SKM-1 (cell line): ENCODE measurements at regions not wholly inside any gene's neighbourhood (a gene's known extent, or its start where the extent isn't known, plus 50 kb on each side); places are given as distances from the start of the nearest gene placed in this dataset.
"Not testable (repeated sequence)": the region's sequence is repeated elsewhere in the genome, so short reads cannot be mapped to it uniquely, and the experiment has no call there.

Experiments used
- DNase-seq: peaks from one replicate; lab custom pipeline; 2025; ENCODE audit not compliant: unreplicated experiment; lab: John Stamatoyannopoulos, UW

DNA sequence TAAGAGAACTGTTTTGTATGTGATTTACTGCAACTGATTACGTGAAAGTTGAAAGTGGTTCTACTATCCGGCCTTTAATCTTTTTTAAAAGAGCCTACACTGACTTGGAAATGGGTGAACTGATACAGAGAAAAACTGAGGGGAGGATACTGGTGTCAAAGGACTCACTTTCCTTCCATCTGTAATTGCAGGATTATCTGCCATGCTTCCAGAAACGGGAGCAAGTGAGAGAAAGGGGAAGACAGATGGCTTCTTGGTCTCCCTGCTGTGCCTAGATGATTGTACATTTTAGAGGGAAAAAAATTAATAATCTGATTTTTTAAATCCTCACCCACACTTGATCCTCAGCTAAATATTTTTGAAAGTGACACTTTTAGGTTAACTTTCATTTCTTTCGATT is 88.3 kb upstream of the GRID2 start:
- DNase-seq: no peak

DNA sequence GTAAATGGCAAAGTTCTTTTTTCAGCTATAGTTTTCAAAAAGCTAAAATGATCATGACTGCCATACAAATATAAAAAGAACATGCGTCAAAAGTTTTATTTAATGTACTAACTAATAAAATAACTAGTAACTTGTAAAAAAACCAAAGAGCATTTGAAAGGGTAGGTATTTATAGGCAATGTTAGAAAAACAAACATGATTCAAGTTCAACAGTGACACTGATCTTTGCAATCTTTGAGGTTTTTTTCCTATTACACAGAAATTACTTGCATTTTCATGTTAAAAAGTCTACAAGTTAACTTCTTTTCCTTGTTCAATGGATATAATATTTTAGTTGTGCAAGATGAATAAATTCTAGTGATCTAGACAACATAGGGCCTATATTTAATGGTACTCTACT is 72.3 kb upstream of the GRID2 start:
- no peak for DNase-seq

DNA sequence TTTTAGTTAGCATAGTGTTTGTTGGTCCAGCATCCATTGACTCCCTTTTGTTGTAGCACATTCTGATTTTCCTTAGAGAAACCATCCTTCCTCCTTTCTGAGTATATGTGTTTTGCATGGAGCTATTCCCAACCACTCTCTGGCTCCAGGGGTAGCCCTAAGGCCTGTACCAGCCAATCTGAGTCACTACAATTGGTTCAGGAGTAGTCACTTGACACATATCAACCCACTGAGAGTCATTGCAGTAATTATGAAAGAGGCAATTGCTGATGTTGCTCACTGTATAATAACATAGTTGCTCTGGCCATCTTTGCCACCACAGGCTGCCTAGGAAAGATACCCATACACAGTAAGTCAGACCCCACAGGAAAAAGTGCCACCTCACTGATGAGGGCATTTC is 71.2 kb upstream of the GRID2 start:
- DNase-seq: no peak

DNA sequence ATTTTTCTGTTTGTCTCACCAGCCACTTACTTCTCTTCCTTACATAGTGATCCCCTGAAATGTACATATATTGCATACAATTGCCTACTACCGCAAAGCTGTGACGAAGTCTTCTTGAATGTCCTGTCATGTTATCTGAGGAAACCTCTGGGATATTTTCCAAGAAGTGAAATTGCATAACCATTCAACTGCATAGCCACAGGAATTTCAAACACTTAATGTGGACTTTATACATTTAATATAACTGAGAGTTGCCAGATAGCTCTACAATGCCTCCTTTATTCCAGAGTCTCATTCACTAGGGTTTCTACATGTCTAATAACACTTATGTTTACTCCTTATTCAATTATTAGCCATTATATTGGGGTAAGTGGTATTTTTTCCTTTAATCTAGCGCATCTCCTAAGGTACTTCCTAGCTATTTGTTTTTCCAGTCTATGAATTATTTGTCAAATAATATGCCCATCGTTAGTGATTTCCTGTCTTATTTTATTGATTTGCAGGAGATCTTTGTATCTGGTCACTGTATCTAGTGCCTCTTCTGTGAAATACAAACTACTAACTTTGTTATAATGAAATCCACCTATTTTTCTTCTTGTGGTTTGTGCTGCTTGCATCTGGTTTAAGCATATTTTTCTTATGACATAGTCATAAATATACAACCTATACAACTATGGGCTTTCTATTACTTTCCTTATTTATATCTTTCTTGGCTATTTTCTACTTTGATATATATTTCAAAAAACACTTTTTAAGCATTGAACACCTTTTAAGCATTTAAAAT is 69.2 kb upstream of the GRID2 start:
- no peak for DNase-seq

DNA sequence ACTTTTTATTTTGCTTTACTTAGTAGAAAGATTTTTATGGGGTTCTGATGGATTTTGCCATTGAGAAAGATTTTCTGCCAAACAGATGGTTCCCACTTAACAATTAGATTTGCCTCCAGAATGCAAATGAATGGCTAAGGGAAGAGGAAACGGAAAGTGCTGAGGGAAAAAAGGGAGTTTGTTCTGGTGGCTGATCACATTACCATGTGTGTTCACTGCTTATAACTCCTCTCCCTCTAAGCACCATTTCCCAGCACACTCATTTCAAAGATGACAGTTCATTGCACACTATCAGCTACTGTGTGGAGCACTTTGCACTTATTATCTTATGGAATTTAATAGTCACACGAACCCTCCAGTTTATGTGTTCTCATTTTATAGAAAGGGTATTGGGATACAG is 68.0 kb upstream of the GRID2 start:
- DNase-seq: no peak

DNA sequence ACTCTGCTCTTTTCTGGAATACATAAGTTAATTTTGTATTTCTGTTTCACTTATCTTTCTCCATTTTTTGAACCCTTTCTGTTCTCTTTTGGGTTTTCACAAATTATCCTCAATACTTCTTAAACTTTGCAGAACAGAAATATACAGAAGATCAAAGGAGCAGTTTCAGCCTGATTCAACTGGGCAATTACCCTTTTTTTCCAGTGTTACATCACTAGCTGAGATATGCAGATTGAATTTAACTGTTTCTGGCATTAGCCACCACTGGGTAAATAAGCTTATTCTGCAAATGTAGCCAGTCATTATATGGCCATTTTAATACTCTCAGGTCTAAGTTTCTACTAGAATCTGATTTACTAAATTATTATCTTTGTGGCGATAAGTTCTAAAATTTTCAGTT is 66.9 kb upstream of the GRID2 start:
- no peak for DNase-seq

DNA sequence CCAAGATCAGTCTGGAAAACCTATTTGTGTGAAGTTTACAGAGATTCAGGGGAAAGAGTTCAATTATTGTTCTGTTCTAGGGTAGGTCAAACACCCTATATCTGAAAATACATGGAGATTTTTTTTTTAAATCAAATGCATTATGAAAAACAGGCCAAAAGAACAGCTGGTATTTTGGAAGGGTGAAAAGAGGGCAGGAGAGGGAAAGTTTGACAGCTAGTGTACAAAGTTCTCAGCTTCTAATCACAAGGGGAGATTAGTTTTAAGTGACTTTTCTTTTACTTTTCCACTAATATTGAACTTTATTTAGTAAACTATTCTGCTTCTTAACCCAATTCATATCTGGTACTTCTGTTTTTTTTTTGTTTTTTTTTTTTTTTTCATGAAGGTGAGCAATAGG is 66.2 kb upstream of the GRID2 start:
- no peak for DNase-seq

DNA sequence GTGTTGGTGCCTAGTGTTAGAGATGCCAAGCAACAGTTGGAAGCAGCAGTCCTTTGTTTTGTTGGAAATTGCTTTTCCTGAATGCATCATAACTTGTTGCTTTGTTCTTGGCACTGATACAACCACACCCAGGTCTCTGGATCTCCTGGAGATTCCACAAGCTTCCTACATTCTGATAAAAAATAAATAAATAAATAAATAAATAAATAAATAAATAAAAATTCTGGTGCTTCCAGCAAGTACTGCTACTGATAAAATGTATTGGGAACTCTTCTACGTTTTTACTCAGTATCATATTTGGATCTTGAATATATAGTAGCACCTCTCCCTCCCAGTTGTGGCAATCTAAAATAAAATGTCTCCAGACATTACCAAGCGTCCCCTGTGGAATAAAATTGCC is 62.7 kb upstream of the GRID2 start:
- DNase-seq: no peak

DNA sequence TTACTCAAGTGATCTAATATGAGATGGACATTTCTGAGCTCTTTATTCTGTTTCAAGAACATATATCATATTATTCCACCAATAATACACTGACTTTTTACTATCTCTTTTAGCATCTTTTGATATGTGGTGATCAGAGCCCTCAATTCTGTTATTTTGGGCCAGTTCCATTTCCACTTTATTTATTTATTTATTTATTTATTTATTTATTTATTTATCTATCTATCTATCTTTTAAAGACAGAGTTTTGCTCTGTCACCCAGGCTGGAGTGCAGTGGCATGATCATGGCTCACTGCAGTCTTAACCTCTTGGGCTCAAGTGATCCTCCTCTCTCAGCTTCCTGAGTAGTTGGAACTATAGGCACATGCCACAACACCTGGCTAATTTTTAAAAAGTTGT is 57.4 kb upstream of the GRID2 start:
- DNase-seq: no peak

DNA sequence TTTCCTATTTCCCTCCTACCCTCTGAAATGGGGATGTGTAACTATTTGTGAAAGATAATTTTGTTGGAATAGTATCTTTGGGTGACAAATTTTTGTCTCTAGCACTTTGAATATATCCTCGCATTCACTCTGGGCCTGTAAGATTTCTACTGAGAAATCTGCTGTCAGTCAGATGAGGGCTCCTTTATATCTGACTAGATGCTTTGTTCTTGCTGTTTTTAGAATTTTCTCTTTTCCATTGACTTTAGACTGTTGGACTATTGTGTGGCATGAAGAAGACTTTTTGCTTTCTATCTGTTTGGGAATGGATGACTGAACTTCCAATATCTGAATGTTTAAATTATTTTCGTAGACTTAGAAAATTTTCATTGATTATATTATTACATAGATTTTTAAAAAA is 54.2 kb upstream of the GRID2 start:
- DNase-seq: no peak

DNA sequence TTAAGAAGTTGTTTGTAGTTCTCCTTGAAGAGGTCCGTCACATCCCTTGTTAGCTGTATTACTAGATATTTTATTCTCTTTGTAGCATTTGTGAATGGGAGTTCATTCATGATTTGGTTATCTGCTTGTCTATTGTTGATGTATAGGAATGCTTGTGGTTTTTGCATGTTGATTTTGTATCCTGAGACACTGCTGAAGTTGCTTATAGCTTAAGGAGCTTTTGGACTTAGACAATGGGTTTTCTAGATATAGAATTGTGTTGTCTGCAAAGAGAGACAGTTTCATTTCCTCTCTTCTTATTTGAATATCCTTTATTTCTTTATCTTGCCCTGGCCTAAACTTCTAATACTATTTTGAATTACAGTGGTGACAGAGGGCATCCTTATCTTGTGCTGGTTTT is 52.1 kb upstream of the GRID2 start:
- no peak for DNase-seq

DNA sequence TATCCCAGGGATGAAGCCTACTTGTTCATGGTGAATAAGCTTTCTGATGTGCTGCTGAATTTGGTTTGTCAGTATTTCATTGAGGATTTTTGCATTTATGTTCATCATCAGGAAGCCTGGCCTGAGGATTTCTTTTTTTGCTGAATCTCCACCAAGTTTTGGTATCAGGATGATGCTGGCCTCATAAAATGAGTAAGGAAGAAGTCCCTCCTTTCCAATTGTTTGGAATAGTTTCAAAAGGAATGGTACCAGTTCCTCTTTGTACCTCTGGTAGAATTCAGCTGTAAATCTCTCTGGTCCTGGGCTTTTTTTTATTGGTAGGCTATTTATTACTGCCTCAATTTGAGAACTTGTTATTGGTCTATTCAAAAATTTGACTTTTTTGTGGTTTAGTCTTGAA is 51.4 kb upstream of the GRID2 start:
- DNase-seq: not testable (repeated sequence)

DNA sequence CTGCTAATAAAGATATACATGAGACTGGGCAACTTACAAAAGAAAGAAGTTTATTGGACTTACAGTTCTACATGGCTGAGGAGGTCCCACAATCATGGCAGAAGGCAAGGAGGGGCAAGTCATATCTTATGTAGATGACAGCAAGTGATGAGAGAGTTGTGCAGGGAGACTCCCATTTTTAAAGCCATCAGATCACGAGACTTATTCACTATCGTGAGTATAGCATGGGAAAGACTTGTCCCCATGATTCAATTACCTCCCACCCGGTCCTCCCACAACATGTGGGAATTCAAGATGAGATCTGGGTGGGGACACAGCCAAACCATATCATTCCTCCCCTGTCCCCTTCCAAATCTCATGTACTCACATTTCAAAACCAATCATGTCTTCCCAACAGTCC is 50.9 kb upstream of the GRID2 start:
- DNase-seq: no peak

DNA sequence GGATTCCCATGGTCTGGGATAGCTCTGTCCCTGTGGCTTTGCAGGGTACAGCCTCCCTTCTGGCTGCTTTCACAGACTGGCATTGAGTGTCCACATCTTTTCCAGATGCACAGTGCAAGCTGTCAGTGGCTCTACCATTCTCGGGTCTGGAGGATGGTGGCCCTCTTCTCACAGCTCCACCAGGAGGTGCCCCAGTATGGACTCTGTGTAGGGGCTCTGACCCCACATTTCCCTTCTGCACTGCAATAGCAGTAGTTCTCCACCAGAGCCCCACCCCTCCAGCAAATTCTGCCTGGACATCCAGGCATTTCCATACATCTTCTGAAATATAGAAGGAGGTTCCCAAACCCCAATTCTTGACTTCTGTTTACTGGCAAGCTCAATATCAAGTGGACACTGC is 50.2 kb upstream of the GRID2 start:
- no peak for DNase-seq
